NCI-H2171 (cell line): ENCODE measurements at regions not wholly inside any gene's neighbourhood (a gene's known extent, or its start where the extent isn't known, plus 50 kb on each side); places are given as distances from the start of the nearest gene placed in this dataset.

ENCODE experiments used
- DNase-seq: peaks from one replicate; lab custom pipeline; 2025; lab: John Stamatoyannopoulos, UW

GRCh38 chr1:10848109-10848684, 51.8 kb upstream of the CASZ1 start:
- no peak for DNase-seq

GRCh38 chr1:10850026-10850425, 53.6 kb upstream of the CASZ1 start:
- DNase-seq: no peak

GRCh38 chr1:10851024-10852013, 54.9 kb upstream of the CASZ1 start:
- DNase-seq: no peak

- DNase-seq: no peak
These were observed 55.6 kb upstream of the CASZ1 start for GRCh38 chr1:10852018-10852417.

DNA sequence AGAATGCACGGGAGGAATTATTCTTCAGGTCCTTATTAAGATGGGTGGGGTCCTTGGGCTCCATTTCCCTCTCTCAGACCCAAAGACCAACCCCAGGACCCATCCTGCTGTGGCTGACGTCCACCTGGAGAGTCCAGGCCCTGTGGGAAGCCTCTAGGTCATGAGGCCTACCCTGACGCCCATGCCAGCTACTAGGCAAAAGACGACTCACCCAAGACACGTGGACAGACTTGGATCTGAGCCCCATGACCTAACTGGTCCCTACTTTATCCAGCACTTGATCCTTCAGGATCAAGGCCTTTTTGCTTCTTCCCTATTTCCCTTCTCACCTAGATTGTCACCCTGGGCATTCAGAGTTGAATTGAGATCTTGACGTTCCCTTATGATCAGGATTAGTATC, 56.0 kb upstream of the CASZ1 start:
- no peak for DNase-seq

DNA sequence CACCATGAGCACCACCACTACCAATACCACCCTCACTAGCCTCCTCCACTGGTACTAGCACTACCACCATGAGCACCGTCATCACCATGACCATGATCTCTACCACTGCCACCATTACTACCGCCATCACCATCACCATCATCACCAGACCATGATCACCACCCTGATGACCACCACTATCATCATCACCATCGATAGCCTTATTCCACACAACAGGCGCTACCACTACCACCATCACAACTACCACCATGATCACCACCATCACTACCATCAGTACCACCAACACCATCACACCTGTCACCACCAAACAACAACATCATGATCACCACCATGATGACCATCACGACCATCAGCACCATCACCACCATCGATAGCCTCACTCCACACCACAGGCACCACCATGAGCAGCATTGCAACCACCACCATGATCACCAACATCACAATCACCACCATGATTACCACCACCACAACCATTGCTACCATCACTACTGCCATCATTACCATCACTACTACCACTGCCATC, 56.6 kb upstream of the CASZ1 start:
- no peak for DNase-seq

DNA sequence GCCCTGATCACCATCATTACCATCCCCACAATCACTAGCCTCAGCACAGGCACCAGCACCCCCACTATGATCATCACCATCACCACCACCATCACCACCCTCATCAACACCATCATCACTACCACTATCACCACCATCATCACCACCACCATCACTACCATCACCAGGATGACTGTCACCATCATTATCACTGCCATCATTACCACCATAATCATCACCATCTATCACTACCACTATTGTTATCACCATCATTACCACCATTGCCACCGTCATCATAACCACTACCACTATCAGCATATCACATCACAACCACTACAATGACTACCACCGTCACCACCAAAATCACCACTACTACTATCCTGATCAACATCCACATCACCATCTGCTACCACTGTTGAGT, 57.3 kb upstream of the CASZ1 start:
- DNase-seq: no peak

GRCh38 chr1:10854856-10855459, 58.5 kb upstream of the CASZ1 start:
- no peak for DNase-seq

DNA sequence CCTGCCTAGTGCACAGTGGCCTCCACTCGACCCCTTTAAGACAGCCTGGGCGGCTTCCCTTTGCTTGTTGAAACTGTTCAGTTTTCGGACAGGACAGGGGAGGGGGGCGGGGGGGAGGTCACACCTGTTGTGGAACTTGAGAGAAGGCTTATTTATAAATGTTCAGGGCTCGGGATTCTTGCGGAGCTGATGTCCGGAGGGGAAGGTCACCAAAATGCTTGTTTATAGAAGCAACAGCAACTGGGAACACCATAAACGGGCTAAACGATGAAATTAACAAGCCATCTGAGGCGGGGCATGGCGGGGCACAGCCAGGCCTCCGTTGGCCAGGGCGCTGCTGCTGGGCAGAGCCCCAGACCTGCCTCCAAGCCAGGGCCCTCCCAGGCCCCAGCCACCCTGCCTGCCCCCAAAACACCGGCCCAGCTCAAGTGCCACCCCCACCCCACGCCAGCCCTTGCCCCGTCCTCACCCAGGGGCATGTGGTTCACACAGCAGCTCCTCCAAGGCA, 59.8 kb upstream of the CASZ1 start:
- DNase-seq: no peak

DNA sequence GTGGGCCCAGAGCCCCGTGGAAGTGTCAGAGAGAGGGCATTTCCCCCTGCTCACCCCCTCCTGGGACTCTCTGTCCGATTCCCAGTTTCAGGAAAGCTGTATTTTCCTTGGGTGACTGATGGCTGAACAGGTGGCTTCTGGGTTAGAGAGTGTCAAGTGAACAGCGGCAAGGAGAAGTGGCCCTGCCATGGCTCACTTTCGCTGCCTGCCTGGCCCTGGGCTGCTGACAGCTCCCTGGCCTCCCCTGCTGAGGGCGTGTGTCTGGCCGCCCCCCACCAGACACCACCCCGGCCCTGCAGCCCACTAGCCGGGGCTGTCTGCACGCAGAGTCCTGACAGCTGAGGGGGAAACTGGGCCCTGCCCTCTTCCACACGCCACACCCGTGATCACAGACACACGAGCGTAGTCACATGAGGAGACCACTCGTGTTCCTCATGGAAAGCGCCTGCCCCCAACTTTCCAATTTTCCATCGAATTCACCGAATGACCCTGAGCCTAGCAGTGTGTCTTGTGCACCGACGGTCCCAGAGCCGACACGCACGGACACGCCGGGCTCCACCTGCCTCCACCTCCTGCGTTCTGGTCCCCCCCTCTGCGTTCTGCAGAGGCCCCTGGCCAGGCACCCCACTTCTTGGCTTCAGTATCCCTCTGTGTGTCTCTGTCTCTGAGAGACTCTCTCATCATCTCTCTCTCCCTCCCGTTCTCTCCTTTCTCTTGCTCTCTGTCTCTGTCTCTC, 60.6 kb upstream of the CASZ1 start:
- no peak for DNase-seq

- no peak for DNase-seq
These were observed 61.2 kb upstream of the CASZ1 start for GRCh38 chr1:10857687-10858086.

- DNase-seq: no peak
These were observed 63.8 kb upstream of the CASZ1 start for GRCh38 chr1:10860218-10860617.

- DNase-seq: no peak
These were observed 64.2 kb upstream of the CASZ1 start for GRCh38 chr1:10860682-10861081.

GRCh38 chr1:10861822-10862221, 65.4 kb upstream of the CASZ1 start:
- no peak for DNase-seq

DNA sequence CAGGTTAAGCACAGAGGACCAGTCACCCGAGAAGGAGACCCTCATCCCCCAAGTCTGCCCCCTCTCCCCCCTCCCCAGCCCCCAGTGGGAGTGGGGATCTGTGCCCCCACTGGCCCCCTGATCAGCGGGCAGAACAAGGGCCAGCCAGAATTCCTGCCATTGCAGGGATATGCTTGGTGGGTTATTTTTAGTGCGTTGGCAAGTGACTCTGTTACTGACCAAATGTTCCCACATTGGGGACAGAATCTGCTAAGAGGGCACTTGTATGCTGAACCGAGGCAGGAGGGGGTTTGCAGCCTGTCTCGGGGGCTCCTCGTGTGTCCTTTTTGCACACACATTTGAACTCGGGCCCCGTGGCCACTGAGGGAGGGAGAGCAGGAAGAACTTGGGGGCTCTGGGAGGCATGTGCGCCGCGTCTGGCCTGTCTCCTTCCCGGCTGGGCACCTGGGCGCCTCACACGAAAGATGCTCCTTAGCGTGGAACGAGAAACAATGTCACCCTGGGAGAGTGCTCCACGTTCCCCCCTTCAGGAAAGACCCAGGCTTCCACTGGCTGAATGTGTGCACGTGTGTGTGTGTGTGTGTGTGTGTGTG, 66.4 kb upstream of the CASZ1 start:
- DNase-seq: no peak

DNA sequence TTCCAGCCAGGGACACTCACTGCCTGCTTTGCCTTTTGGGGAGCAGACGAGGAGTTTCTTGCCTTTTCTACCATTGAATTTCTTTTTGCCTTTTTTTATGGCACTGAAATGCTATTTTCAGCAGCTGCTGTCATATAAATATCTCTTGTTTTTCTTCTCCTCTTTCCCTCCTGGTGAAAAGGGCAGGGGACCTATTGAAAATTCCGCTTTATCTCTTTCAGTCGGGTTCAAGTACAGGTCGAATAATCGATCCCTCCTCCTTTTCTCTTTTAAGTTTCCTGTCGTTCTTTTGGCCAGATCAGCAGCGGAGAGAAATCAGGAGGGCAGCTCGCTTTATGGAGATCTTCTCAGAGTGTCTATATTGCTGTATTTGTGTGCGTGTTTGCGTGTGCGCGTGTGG, 67.4 kb upstream of the CASZ1 start:
- DNase-seq: no peak

- DNase-seq: no peak
These were observed 68.3 kb upstream of the CASZ1 start for GRCh38 chr1:10864776-10865175.

DNA sequence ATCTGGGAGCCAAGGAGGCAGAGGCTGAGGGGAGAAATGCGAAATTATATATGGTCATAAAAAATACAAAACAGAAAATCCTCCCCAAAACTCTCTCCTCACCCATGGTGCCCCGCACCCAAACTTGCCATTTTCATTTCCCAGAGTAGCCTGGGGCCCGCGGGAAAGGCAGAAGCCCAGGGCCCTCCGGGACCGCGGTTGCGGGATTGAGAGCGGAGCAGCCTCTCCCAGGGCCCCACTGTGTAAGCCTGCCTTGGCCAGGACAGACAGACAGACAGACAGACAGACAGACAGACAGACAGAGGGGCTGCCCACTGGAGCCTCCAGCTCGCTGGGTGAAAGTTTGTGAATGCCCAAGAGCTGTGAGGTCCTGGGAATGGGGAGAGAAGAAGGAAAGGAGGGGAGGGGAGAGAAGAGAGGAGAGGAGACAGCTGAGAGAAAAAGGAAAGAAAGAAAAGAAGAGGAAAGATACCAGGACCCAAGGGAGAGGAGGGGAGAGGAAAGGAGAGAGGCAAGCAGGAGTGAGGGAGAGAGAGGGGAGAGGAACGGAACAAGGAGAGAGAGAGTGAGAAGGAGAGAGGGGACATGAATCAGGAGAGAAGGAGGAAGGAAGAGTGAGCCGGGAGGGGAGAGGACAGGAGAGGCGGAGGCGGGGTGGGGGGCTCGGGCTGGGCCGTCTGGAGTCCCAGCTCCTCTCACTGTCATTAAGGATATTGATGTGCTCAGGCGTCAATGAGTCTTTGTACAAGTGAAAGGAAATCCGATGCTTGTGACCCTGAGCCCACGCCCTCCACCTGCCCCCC, 69.3 kb upstream of the CASZ1 start:
- DNase-seq: peak; percentile 32

DNA sequence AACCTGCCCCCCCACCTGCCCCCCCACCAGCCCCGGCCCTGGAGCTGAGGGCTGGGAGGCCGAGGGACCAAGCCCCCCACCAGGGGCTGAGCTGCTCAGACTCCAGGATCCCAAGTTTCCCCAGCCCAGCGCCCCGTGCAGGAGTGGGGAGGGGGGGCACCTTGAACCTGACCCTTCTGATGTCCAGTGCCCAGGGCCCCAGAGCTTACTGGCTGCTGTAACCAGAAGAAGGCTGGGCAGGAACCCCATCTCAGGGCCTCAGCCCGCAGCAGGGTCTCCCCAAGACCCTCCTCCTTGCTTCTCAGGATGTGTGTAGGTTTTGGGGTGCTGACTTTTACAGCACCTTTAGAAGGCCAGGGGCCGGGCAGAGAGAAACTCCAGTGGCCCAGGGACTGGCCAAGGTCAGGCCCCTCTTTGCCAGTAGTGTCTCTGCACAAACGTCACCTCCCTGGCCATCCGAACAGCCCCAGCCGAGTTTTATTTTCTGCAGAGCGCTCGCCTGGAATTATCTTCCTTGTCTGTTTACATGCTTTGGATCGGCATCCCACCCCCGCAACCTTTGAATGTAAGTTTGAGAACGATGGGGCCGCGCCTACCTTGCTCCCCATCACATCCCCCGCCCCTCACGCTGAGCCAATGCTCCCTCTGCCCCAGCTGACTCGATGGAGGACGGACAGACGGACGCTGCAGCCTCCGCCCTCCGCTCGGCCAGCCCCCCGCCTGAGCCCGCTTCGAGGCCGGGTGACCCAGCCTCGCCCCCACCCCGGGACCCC, 70.1 kb upstream of the CASZ1 start:
- DNase-seq: no peak

DNA sequence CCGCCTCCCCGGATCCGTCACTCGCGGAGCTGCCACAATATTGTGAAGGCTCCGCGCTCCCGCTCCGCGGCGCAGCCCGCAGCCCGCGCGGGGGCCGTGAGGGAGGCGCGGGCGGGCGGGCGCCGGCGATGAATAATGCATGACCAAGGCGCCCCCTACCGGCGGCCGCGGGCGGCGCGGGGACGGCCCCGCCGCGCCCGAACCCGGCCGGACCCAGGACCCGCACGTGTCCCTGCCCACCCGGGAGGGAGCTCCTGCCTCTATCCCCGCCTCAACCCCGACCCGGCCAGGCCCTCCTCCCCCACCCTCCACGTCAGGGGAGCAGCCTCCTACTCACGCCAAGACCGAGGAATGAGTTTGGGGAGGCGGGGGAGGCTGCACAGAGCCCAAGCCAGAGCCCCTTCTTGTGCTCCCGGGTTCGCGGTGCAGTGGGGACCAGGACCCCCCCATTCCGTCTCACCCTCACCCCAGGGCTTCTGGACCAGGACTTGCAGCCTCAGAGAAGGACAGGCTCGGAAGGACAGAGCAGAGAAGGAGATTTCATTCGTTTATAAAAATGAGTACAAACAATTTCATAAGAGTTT, 70.8 kb upstream of the CASZ1 start:
- peak; percentile 61 for DNase-seq
